Neural cell (in vitro differentiated cells): ENCODE measurements at regions not wholly inside any gene's neighbourhood (a gene's known extent, or its start where the extent isn't known, plus 50 kb on each side); places are given as distances from the start of the nearest gene placed in this dataset.

Experiments
- EP300 ChIP-seq: fragments of 450-650 bp; conservative IDR thresholded peaks from 2 replicates; pipeline ENCODE4 v1.6.1; 2014; ENCODE audit warnings: antibody characterized with exemption, mild to moderate bottlenecking, moderate library complexity; ENCODE audit not compliant: poor library complexity, severe bottlenecking
- EZH2 ChIP-seq: fragments of 200-600, 300-800 bp; shearing (Covaris generic), sonication (generic); IDR thresholded peaks from 2 replicates; pipeline ENCODE4 v1.6.1; 2014; ENCODE audit warnings: antibody characterized with exemption, low read length, borderline replicate concordance, mild to moderate bottlenecking; ENCODE audit not compliant: insufficient read depth, poor library complexity, severe bottlenecking
- POLR2AphosphoS5 ChIP-seq: IDR thresholded peaks from 2 replicates; pipeline ENCODE4 v1.6.1; 2012
- SMC3 ChIP-seq: fragments of 450-650 bp; conservative IDR thresholded peaks from 2 replicates; pipeline ENCODE4 v1.6.1; 2014; ENCODE audit warnings: antibody characterized with exemption, mild to moderate bottlenecking, moderate library complexity; ENCODE audit not compliant: poor library complexity
- TF ChIP-seq, protein P1 (sequence below): fragments of 450-650 bp; IDR thresholded peaks from 2 replicates; pipeline ENCODE4 v1.5.1; 2014; ENCODE audit warnings: antibody characterized with exemption, mild to moderate bottlenecking, moderate library complexity; ENCODE audit not compliant: poor library complexity, severe bottlenecking
- TF ChIP-seq, protein P2 (sequence below): IDR thresholded peaks from 2 replicates; pipeline ENCODE4 v1.6.1; 2012; ENCODE audit warnings: borderline replicate concordance

- TF ChIP-seq, protein P1, sequence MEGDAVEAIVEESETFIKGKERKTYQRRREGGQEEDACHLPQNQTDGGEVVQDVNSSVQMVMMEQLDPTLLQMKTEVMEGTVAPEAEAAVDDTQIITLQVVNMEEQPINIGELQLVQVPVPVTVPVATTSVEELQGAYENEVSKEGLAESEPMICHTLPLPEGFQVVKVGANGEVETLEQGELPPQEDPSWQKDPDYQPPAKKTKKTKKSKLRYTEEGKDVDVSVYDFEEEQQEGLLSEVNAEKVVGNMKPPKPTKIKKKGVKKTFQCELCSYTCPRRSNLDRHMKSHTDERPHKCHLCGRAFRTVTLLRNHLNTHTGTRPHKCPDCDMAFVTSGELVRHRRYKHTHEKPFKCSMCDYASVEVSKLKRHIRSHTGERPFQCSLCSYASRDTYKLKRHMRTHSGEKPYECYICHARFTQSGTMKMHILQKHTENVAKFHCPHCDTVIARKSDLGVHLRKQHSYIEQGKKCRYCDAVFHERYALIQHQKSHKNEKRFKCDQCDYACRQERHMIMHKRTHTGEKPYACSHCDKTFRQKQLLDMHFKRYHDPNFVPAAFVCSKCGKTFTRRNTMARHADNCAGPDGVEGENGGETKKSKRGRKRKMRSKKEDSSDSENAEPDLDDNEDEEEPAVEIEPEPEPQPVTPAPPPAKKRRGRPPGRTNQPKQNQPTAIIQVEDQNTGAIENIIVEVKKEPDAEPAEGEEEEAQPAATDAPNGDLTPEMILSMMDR = no peak
- TF ChIP-seq, protein P2, sequence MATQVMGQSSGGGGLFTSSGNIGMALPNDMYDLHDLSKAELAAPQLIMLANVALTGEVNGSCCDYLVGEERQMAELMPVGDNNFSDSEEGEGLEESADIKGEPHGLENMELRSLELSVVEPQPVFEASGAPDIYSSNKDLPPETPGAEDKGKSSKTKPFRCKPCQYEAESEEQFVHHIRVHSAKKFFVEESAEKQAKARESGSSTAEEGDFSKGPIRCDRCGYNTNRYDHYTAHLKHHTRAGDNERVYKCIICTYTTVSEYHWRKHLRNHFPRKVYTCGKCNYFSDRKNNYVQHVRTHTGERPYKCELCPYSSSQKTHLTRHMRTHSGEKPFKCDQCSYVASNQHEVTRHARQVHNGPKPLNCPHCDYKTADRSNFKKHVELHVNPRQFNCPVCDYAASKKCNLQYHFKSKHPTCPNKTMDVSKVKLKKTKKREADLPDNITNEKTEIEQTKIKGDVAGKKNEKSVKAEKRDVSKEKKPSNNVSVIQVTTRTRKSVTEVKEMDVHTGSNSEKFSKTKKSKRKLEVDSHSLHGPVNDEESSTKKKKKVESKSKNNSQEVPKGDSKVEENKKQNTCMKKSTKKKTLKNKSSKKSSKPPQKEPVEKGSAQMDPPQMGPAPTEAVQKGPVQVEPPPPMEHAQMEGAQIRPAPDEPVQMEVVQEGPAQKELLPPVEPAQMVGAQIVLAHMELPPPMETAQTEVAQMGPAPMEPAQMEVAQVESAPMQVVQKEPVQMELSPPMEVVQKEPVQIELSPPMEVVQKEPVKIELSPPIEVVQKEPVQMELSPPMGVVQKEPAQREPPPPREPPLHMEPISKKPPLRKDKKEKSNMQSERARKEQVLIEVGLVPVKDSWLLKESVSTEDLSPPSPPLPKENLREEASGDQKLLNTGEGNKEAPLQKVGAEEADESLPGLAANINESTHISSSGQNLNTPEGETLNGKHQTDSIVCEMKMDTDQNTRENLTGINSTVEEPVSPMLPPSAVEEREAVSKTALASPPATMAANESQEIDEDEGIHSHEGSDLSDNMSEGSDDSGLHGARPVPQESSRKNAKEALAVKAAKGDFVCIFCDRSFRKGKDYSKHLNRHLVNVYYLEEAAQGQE = no peak
- TF ChIP-seq POLR2AphosphoS5 (no peak), SMC3 (no peak), EZH2 (no peak), EP300 (no peak)
Measured at GRCh38 chr13:105630431-105630830, 905.0 kb downstream of the EFNB2 start.
